Neural progenitor cell (in vitro differentiated cells): ENCODE measurements at regions not wholly inside any gene's neighbourhood (a gene's known extent, or its start where the extent isn't known, plus 50 kb on each side); places are given as distances from the start of the nearest gene placed in this dataset.
"Not testable (repeated sequence)": the region's sequence is repeated elsewhere in the genome, so short reads cannot be mapped to it uniquely, and the experiment has no call there.

Experiments used
- DNase-seq: peaks from one replicate; pipeline ENCODE4 v3.0.0-alpha.2; 2016; ENCODE audit warnings: low spot score
- H2AFZ ChIP-seq: fragments of 200-600 bp; sonication (generic); replicated peaks from 2 replicates; pipeline ENCODE4 v1.6.1; 2016; ENCODE audit warnings: antibody characterized with exemption
- H3F3A ChIP-seq: fragments of 200-600 bp; sonication (generic); 2 replicates; pipeline ENCODE4 v1.6.1; 2016; ENCODE audit warnings: antibody characterized with exemption, low read depth
- H3K27ac ChIP-seq: fragments of 200-600 bp; sonication (generic); 2 replicates; pipeline ENCODE4 v1.5.1; 2016; ENCODE audit warnings: mild to moderate bottlenecking
- H3K27me3 ChIP-seq: fragments of 200-600 bp; sonication (generic); 2 replicates; pipeline ENCODE4 v1.6.1; 2016; ENCODE audit warnings: mild to moderate bottlenecking, moderate library complexity
- H3K36me3 ChIP-seq: fragments of 200-600 bp; sonication (generic); 2 replicates; pipeline ENCODE4 v1.5.1; 2016
- H3K4me1 ChIP-seq: fragments of 200-600 bp; sonication (generic); 2 replicates; pipeline ENCODE4 v1.6.1; 2016; ENCODE audit warnings: mixed run types
- H3K4me2 ChIP-seq: fragments of 200-600 bp; sonication (generic); 2 replicates; pipeline ENCODE4 v1.6.1; 2016
- H3K4me3 ChIP-seq: fragments of 200-600 bp; sonication (generic); 2 replicates; pipeline ENCODE4 v1.5.1; 2016
- H3K79me2 ChIP-seq: fragments of 200-600 bp; sonication (generic); 2 replicates; pipeline ENCODE4 v1.6.1; 2016; ENCODE audit warnings: low read depth
- H3K9ac ChIP-seq: fragments of 200-600 bp; sonication (generic); 2 replicates; pipeline ENCODE4 v1.6.1; 2016
- H3K9me3 ChIP-seq: fragments of 200-600 bp; sonication (generic); 2 replicates; pipeline ENCODE4 v1.5.1; 2016; ENCODE audit warnings: low read depth
- H4K20me1 ChIP-seq: fragments of 200-600 bp; sonication (generic); 2 replicates; pipeline ENCODE4 v1.6.1; 2016; ENCODE audit warnings: low read depth
- H3K27ac Mint-ChIP-seq: 3 replicates; pipeline ENCODE4 v1.8.0; 2021; ENCODE audit warnings: mixed read lengths
- H3K27me3 Mint-ChIP-seq: 2 replicates; pipeline ENCODE4 v1.8.0; 2022; ENCODE audit warnings: low read depth, mild to moderate bottlenecking, inconsistent platforms, moderate library complexity, mixed read lengths; ENCODE audit not compliant: insufficient read depth
- H3K36me3 Mint-ChIP-seq: 3 replicates; pipeline ENCODE4 v1.8.0; 2021; ENCODE audit warnings: mixed read lengths
- H3K4me1 Mint-ChIP-seq: 3 replicates; pipeline ENCODE4 v1.8.0; 2021; ENCODE audit warnings: mixed read lengths
- H3K4me3 Mint-ChIP-seq: 3 replicates; pipeline ENCODE4 v1.8.0; 2021; ENCODE audit warnings: mild to moderate bottlenecking, moderate library complexity, mixed read lengths
- H3K9me3 Mint-ChIP-seq: 3 replicates; pipeline ENCODE4 v1.8.0; 2020; ENCODE audit warnings: mixed read lengths

GRCh38 chr4:49233749-49234148, 247.7 kb downstream of the CWH43 start:
- not testable (repeated sequence) for H3K27me3 Mint-ChIP-seq, H3K27ac Mint-ChIP-seq, H3K4me3 Mint-ChIP-seq, H3K9ac ChIP-seq, H3F3A ChIP-seq, H4K20me1 ChIP-seq, H3K27ac ChIP-seq, H3K79me2 ChIP-seq, H3K4me1 Mint-ChIP-seq, H3K4me1 ChIP-seq, H3K27me3 ChIP-seq, H2AFZ ChIP-seq, H3K36me3 ChIP-seq, H3K4me2 ChIP-seq, H3K9me3 ChIP-seq, H3K36me3 Mint-ChIP-seq, DNase-seq, H3K9me3 Mint-ChIP-seq, H3K4me3 ChIP-seq

- H3K4me3 Mint-ChIP-seq, H3K4me3 ChIP-seq, H4K20me1 ChIP-seq, H3K9me3 ChIP-seq, H3K36me3 Mint-ChIP-seq, H3K27me3 ChIP-seq, H3K4me2 ChIP-seq, H3K27ac ChIP-seq, H3K79me2 ChIP-seq, H3K9me3 Mint-ChIP-seq, H3K27me3 Mint-ChIP-seq, H3K36me3 ChIP-seq, DNase-seq, H3F3A ChIP-seq, H3K9ac ChIP-seq, H3K27ac Mint-ChIP-seq, H3K4me1 ChIP-seq, H2AFZ ChIP-seq, H3K4me1 Mint-ChIP-seq: not testable (repeated sequence)
These were observed 248.3 kb downstream of the CWH43 start for GRCh38 chr4:49234382-49234781.

- not testable (repeated sequence) for H3K27me3 Mint-ChIP-seq, H2AFZ ChIP-seq, H4K20me1 ChIP-seq, H3K9ac ChIP-seq, H3K9me3 ChIP-seq, H3K27ac Mint-ChIP-seq, H3K27me3 ChIP-seq, H3K4me3 ChIP-seq, H3K36me3 ChIP-seq, H3K4me3 Mint-ChIP-seq, H3F3A ChIP-seq, DNase-seq, H3K27ac ChIP-seq, H3K36me3 Mint-ChIP-seq, H3K4me1 ChIP-seq, H3K4me2 ChIP-seq, H3K4me1 Mint-ChIP-seq, H3K79me2 ChIP-seq
- H3K9me3 Mint-ChIP-seq: peaks cover 13% of the 10 kb centered on the region
These were observed 249.5 kb downstream of the CWH43 start for GRCh38 chr4:49235413-49236160.

- not testable (repeated sequence) for H2AFZ ChIP-seq, H3K9me3 ChIP-seq, H3K27me3 ChIP-seq, H3K4me3 ChIP-seq, DNase-seq, H3K27ac ChIP-seq, H3K79me2 ChIP-seq, H3K4me1 ChIP-seq, H3K4me2 ChIP-seq, H3K27ac Mint-ChIP-seq, H3K36me3 ChIP-seq, H4K20me1 ChIP-seq, H3K4me1 Mint-ChIP-seq, H3K9ac ChIP-seq, H3K4me3 Mint-ChIP-seq, H3K27me3 Mint-ChIP-seq, H3K36me3 Mint-ChIP-seq, H3F3A ChIP-seq
- peaks cover 13% of the 10 kb centered on the region for H3K9me3 Mint-ChIP-seq
These were observed 250.4 kb downstream of the CWH43 start for GRCh38 chr4:49236474-49236873.

GRCh38 chr4:49241295-49241694, 255.2 kb downstream of the CWH43 start:
- not testable (repeated sequence) for H2AFZ ChIP-seq, H3K27me3 ChIP-seq, DNase-seq, H3K4me1 ChIP-seq, H3K36me3 ChIP-seq, H3K36me3 Mint-ChIP-seq, H3K4me3 ChIP-seq, H3F3A ChIP-seq, H3K27ac ChIP-seq, H4K20me1 ChIP-seq, H3K27me3 Mint-ChIP-seq, H3K79me2 ChIP-seq, H3K27ac Mint-ChIP-seq, H3K4me3 Mint-ChIP-seq, H3K4me2 ChIP-seq, H3K9me3 ChIP-seq, H3K9ac ChIP-seq, H3K4me1 Mint-ChIP-seq
- peaks cover 12% of the 10 kb centered on the region for H3K9me3 Mint-ChIP-seq

- H3K27me3 ChIP-seq, H3K4me3 ChIP-seq, H3K4me2 ChIP-seq, H3K9me3 ChIP-seq, H3K9ac ChIP-seq, H4K20me1 ChIP-seq, DNase-seq, H3K9me3 Mint-ChIP-seq, H3K79me2 ChIP-seq, H3K36me3 Mint-ChIP-seq, H3K27ac ChIP-seq, H3F3A ChIP-seq, H3K4me1 Mint-ChIP-seq, H3K4me3 Mint-ChIP-seq, H2AFZ ChIP-seq, H3K36me3 ChIP-seq, H3K4me1 ChIP-seq, H3K27me3 Mint-ChIP-seq, H3K27ac Mint-ChIP-seq: not testable (repeated sequence)
These were observed 276.7 kb downstream of the CWH43 start for GRCh38 chr4:49262786-49263185.

- H3K4me1 Mint-ChIP-seq, H3K79me2 ChIP-seq, H3K4me2 ChIP-seq, H3K4me1 ChIP-seq, H3F3A ChIP-seq, H3K27me3 ChIP-seq, H3K27ac ChIP-seq, H3K9ac ChIP-seq, H3K27me3 Mint-ChIP-seq, H2AFZ ChIP-seq, H3K4me3 Mint-ChIP-seq, DNase-seq, H3K4me3 ChIP-seq, H3K36me3 ChIP-seq, H3K27ac Mint-ChIP-seq, H3K36me3 Mint-ChIP-seq, H4K20me1 ChIP-seq, H3K9me3 Mint-ChIP-seq, H3K9me3 ChIP-seq: not testable (repeated sequence)
These were observed 284.4 kb downstream of the CWH43 start for GRCh38 chr4:49270435-49270834.

GRCh38 chr4:49270912-49271311, 284.8 kb downstream of the CWH43 start:
- not testable (repeated sequence) for H3K9me3 Mint-ChIP-seq, H4K20me1 ChIP-seq

More at GRCh38 chr4:49270912-49271311, 284.8 kb downstream of the CWH43 start:
- not testable (repeated sequence) for DNase-seq, H3K36me3 Mint-ChIP-seq, H3K4me1 Mint-ChIP-seq, H2AFZ ChIP-seq, H3K27ac ChIP-seq, H3K4me3 ChIP-seq, H3K27me3 Mint-ChIP-seq, H3K27ac Mint-ChIP-seq, H3K36me3 ChIP-seq, H3K79me2 ChIP-seq, H3K4me2 ChIP-seq, H3K4me1 ChIP-seq, H3K4me3 Mint-ChIP-seq, H3K9me3 ChIP-seq, H3F3A ChIP-seq, H3K9ac ChIP-seq, H3K27me3 ChIP-seq
